Fibroblast of skin of abdomen (primary cell): ENCODE measurements at regions not wholly inside any gene's neighbourhood (a gene's known extent, or its start where the extent isn't known, plus 50 kb on each side); places are given as distances from the start of the nearest gene placed in this dataset.
"Not testable (repeated sequence)": the region's sequence is repeated elsewhere in the genome, so short reads cannot be mapped to it uniquely, and the experiment has no call there.

Experiments
- DNase-seq: peaks from one replicate; pipeline ENCODE4 v3.0.0-alpha.2; 2013

- DNase-seq, result no peak
These were observed 269.1 kb upstream of the SFSWAP start for GRCh38 chr12:131441638-131442336.

DNA sequence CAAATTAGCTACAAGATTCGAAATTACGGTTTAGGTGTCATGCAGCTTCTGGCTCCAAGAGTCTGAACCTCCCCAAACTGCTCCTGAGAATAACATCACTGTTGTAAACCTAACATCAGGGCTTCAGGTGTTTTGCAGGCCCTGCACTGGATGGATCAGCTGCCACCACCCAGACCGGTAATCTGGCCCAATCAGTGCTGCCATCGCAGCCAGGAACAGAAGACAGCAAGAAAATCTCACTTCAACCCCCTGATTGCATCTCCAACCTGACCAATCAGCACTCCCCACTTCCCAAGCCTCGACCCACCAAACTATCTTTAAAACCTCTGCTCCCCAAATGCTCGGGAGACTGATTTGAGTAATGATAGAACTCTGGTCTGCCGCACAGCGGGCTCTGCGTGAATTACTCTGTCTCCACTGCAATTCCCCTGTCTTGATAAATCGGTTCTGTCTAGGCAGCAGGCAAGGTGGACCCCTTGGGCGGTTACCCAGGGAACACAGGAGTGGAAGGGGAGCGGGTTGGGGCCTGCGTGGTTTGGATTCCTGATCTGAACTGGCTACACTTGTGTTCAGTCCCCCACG is 268.5 kb upstream of the SFSWAP start:
- no peak for DNase-seq

DNA sequence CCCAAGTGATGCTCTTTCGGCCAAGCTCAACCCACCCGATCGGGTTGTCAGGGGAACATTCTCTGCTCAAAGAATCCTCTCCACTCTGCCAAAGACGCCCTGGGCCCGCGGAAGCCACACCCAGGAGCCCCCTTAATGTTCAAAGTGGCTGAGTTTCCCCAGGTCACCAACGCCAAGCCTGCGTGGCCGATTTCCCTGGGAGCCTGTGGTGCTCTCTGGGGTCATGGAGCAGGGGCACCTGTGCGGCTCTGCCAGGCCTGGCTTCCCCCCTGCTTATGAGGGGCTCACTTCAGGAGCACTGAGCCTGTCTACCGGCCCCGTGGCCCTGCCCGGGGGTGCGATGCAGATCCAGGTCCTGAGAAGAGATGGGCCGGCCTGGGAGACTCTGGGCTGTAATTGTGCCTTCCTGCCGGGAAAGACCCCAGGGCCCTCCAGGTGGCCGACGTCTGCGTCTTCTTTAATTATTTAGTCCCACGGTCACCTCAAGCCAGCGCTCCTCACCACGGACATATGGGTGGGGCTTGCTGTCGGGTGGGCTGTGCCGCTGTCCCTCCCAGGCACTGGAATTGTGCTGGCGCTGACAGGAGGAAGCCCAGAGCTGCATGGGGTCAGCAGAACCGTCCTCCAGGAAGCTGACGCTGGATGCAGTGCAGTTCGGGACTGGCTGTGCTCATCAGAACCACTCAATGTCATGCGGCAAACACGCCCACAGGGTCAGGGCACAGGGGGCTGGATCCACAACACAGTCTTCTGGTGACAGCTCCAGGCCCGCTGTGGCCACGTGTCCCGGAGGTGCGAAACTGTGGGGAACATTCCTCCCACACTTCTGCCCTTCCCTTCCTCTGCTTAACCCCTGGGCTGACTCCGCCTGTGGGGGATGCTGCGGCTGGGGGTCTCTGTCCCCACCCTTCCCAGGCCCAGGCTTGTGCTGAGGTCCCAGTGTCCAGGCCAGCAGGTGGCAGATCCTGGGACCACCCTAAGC is 267.6 kb upstream of the SFSWAP start:
- no peak for DNase-seq

GRCh38 chr12:131444220-131445164 is 266.4 kb upstream of the SFSWAP start:
- DNase-seq, result no peak

GRCh38 chr12:131445184-131445774 is 265.6 kb upstream of the SFSWAP start:
- no peak for DNase-seq

DNA sequence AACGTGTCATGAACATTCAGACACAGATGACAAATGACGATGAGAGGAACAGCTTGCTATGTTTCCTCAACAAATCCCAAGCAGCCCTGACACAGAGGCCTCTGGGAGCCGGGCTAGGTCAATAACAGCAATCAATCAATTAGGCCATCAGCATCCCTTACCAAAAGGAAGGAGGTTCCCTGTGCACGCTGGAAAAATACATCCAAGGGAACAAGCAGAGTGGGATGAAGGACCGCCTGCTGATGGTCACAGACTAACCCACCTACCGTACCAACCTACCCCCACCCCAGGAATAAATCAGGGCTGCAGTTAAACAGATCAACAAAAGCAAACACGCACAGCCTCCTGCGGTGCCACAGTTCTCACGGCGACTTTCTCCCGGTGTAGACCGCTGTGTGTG is 265.1 kb upstream of the SFSWAP start:
- DNase-seq, result no peak

DNA sequence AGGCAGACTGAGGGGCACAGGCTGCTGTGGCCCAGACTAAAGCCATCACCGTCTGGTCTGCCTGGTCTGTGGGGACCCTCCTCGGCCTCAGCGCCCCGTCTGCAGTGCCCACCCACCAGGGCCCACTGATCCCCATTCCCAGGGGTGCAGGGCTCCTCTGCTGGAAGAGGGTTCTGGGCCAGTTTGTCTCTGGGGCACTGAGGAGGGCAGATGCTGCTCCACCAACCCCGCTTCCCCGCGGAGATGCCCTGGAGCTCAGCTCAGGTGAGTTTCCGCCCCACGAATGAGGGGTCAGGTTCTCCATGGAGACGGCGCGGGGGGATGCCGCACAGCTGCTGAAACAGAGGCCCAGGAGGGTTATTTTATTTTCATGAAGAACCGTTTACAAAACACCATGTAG is 263.3 kb upstream of the SFSWAP start:
- not testable (repeated sequence) for DNase-seq

DNA sequence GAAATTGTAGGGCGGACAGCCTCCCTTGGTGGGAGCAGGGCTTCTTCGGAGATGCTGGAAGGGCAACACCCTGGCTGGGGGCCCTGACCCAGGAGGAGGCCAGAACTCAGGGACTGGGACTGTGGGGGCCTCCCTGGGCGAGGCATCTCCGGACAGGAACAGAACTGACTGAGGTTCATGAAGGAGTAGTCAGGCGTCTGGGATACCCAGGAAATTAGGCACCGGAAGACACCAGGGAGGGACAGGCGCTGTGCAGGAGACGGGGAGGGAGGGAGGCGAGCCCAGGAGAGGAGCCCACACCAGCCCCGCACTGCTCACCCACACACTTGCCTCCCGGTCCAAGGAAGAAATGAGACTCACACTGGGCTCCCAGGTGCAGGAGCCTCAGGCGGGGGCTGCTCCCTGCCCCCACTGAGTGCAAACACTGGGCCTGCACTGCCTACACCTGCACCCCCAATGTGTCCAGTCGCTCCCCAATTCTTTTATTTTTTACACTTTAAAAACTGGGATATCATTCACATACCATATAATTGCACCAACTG is 262.6 kb upstream of the SFSWAP start:
- no peak for DNase-seq

GRCh38 chr12:131449027-131449426 is 261.9 kb upstream of the SFSWAP start:
- no peak for DNase-seq

GRCh38 chr12:131452444-131452860 is 258.4 kb upstream of the SFSWAP start:
- DNase-seq, result no peak

DNA sequence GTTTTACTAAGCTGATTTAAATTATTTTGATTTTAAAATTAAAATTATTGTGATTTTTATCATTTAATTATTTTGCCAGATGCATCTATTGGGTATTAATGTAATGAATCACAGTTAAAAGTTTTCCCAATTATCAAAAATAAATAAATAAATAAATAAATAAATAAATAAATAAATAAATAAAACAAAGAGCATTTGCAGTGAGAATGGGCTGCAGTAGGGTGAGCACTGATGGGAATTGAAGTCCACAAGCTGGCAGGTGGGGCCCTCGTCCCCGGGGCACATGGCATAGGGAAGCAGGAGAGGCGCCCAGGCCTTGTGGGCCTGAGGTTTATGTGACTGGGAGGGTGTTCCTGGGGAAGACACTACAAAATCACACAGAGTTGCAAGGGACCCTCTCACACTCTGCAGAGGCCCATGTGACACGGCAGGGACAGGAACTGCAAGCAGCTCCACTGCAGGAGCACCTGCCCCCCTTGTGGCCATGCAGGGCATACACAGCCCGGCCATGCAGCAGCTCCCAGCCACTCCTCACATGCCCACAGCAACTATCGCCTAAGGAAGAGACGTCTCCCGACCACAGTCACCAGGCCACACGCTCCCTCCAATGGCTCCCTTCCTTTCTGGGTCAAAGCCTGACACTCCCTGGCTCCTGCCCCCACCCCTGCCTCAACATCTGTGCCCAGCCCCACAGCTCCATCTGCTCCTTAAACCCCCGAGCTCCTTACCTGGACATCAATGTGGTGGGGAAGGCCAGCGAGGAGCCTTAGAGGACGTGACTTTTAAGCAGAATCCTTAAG is 256.3 kb upstream of the SFSWAP start:
- DNase-seq, result peak; percentile 3

- DNase-seq, result no peak
These were observed 255.7 kb upstream of the SFSWAP start for GRCh38 chr12:131455218-131455506.

- no peak for DNase-seq
These were observed 255.2 kb upstream of the SFSWAP start for GRCh38 chr12:131455581-131456110.

DNA sequence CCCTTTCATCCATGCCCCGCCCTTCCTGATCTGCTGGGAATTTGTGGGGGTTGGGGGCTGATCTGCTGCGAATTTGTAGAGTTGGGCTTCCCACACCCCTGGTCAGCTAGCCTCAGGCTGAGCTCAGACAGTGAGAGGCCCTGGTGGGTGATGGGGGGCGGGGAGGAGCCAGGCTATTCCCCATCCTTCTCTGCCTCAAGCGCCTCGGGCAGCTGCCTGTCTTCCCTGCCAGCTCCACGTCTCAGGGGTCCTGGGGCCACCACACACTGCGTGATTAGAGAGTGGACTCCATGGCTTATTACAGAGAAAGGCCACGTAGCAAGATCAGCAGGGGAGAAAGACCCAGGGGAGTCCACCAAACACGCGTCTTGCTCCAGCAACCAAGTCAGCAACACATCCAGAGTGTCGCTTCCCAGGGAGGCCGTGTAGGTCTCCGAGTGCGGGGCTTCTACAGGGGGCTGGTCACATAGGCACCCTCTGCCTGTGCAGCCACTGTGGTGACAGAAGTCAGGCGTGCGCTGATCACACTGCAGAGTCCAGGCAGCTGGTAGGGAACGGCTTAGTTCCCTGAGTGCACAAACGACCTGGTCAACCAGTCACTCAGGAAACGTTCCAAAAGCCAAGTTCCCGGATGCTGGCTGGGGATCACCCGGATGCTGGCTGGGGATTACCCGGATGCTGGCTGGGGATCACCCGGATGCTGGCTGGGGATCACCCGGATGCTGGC is 254.4 kb upstream of the SFSWAP start:
- no peak for DNase-seq

DNA sequence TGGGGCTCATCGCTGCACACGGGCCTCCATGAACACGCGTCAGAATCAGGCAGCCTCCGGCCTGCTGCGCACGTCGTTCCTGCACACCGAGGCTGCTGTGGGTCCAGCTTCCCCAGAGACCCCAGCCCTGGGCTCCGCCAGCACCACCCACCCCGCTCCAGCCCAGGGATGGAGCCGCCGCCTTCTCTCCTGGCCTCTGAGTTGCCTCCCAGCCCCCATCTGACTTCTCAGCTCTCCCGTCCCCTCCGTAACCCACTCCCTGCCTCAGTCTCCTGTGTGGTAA is 253.9 kb upstream of the SFSWAP start:
- no peak for DNase-seq

GRCh38 chr12:131457331-131458047 is 253.4 kb upstream of the SFSWAP start:
- DNase-seq, result no peak

DNA sequence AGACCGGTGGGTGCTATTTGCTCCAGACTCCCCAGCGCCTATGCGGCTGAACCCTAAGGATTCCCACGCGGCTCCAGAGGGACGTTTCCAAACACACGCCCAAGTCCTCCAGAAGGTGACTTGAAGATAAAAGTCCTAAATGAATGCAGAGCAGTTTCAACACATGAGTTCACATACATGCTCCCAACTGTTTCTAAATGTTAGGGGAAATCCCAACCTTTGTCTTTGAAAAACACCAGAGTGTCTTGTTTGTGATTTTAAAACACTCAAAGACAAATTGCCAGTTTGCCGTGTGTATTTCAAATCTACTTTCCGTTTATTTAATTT is 252.9 kb upstream of the SFSWAP start:
- no peak for DNase-seq

- DNase-seq, result no peak
These were observed 251.7 kb upstream of the SFSWAP start for GRCh38 chr12:131458931-131459772.
